ENCODE measurements at regions not wholly inside any gene's neighbourhood (a gene's known extent, or its start where the extent isn't known, plus 50 kb on each side); places are given as distances from the start of the nearest gene placed in this dataset.
"Not testable (repeated sequence)": the region's sequence is repeated elsewhere in the genome, so short reads cannot be mapped to it uniquely, and the experiment has no call there.

GRCh38 chr2:7098816-7099215 is 181.6 kb downstream of the RNF144A start:
- Mint-ChIP-seq H3K36me3 (no peaks in the 10 kb centered on the region), H3K27me3 (ENCODE audit: insufficient read depth, low read depth) (peaks cover 2% of the 10 kb centered on the region), H3K27ac (no peak overlapping the region), H3K9me3 (no peaks in the 10 kb centered on the region), H3K4me3 (no peak overlapping the region), H3K4me1 (peaks cover 18% of the 10 kb centered on the region)
- Histone ChIP-seq H3K36me3 (no peaks in the 10 kb centered on the region), H3F3A (ENCODE audit: low read depth) (no peaks in the 10 kb centered on the region), H3K9ac (no peak overlapping the region), H3K4me2 (no peak overlapping the region), H3K27ac (no peak overlapping the region), H3K9me3 (ENCODE audit: low read depth) (no peaks in the 10 kb centered on the region), H3K27me3 (peaks cover 11% of the 10 kb centered on the region), H2AFZ (replicated peaks) (no peak overlapping the region), H3K4me3 (no peak overlapping the region), H3K4me1 (peaks cover 4% of the 10 kb centered on the region), H3K79me2 (ENCODE audit: low read depth) (no peaks in the 10 kb centered on the region), H4K20me1 (ENCODE audit: low read depth) (no peaks in the 10 kb centered on the region)
- TF ChIP-seq EZH2phosphoT487 (IDR thresholded peaks at IDR 0.05) (no peak), CTCF (IDR thresholded peaks at IDR 0.05) (no peak), EZH2 (IDR thresholded peaks at IDR 0.05) (no peak)
- DNase-seq (ENCODE audit: low spot score) = no peak

- not testable (repeated sequence) for H3K27me3 Mint-ChIP-seq (ENCODE audit: insufficient read depth, low read depth); H3K9ac ChIP-seq; H3K4me3 ChIP-seq; H3K9me3 Mint-ChIP-seq; H3K9me3 ChIP-seq (ENCODE audit: low read depth); H3K4me2 ChIP-seq; H3K27ac Mint-ChIP-seq; H4K20me1 ChIP-seq (ENCODE audit: low read depth); H3K4me1 ChIP-seq; DNase-seq (ENCODE audit: low spot score); H2AFZ ChIP-seq (replicated peaks); H3K4me3 Mint-ChIP-seq; H3K79me2 ChIP-seq (ENCODE audit: low read depth); H3F3A ChIP-seq (ENCODE audit: low read depth); H3K36me3 ChIP-seq; H3K27ac ChIP-seq; H3K36me3 Mint-ChIP-seq
- H3K27me3 ChIP-seq = peaks cover 11% of the 10 kb centered on the region
- H3K4me1 Mint-ChIP-seq = peaks cover 16% of the 10 kb centered on the region
These were observed 182.5 kb downstream of the RNF144A start for GRCh38 chr2:7099687-7100086.

GRCh38 chr2:7102826-7103225 is 185.6 kb downstream of the RNF144A start:
- Mint-ChIP-seq H3K4me3 (no peak overlapping the region), H3K9me3 (no peaks in the 10 kb centered on the region), H3K27me3 (ENCODE audit: insufficient read depth, low read depth) (peaks cover 2% of the 10 kb centered on the region), H3K36me3 (peaks cover 3% of the 10 kb centered on the region), H3K4me1 (peaks cover 8% of the 10 kb centered on the region), H3K27ac (no peak overlapping the region)
- no peak for DNase-seq (ENCODE audit: low spot score)
- H3K79me2 ChIP-seq (ENCODE audit: low read depth) = no peaks in the 10 kb centered on the region
- H3K4me1 ChIP-seq = peaks cover under 1% of the 10 kb centered on the region
- H3K27me3 ChIP-seq = no peaks in the 10 kb centered on the region
- H3K36me3 ChIP-seq = no peaks in the 10 kb centered on the region
- H3K9me3 ChIP-seq (ENCODE audit: low read depth) = no peaks in the 10 kb centered on the region
- TF ChIP-seq CTCF (IDR thresholded peaks at IDR 0.05) = no peak
- TF ChIP-seq EZH2phosphoT487 (IDR thresholded peaks at IDR 0.05) = no peak
- no peak for TF ChIP-seq EZH2 (IDR thresholded peaks at IDR 0.05)
- H3K4me2 ChIP-seq = no peak overlapping the region
- no peaks in the 10 kb centered on the region for H3F3A ChIP-seq (ENCODE audit: low read depth)
- no peak overlapping the region for H3K9ac ChIP-seq
- no peak overlapping the region for H3K27ac ChIP-seq
- H2AFZ ChIP-seq (replicated peaks) = no peak overlapping the region
- no peaks in the 10 kb centered on the region for H4K20me1 ChIP-seq (ENCODE audit: low read depth)
- H3K4me3 ChIP-seq = no peak overlapping the region

GRCh38 chr2:7108792-7109532 is 191.8 kb downstream of the RNF144A start:
- peak overlapping the region; percentile 94 for H3K27ac Mint-ChIP-seq
- Histone ChIP-seq H3K27ac (no peak overlapping the region), H3K36me3 (no peaks in the 10 kb centered on the region), H3F3A (ENCODE audit: low read depth) (peaks cover 6% of the 10 kb centered on the region), H4K20me1 (ENCODE audit: low read depth) (no peaks in the 10 kb centered on the region), H3K4me3 (no peak overlapping the region), H3K4me1 (peaks cover 8% of the 10 kb centered on the region), H3K4me2 (no peak overlapping the region), H3K79me2 (ENCODE audit: low read depth) (no peaks in the 10 kb centered on the region), H3K9ac (no peak overlapping the region), H3K27me3 (no peaks in the 10 kb centered on the region), H3K9me3 (ENCODE audit: low read depth) (no peaks in the 10 kb centered on the region), H2AFZ (replicated peaks) (no peak overlapping the region)
- peaks cover 2% of the 10 kb centered on the region for H3K27me3 Mint-ChIP-seq (ENCODE audit: insufficient read depth, low read depth)
- peaks cover 5% of the 10 kb centered on the region for H3K36me3 Mint-ChIP-seq
- no peak for TF ChIP-seq EZH2phosphoT487 (IDR thresholded peaks at IDR 0.05)
- TF ChIP-seq CTCF (IDR thresholded peaks at IDR 0.05) = no peak
- no peak for TF ChIP-seq EZH2 (IDR thresholded peaks at IDR 0.05)
- DNase-seq (ENCODE audit: low spot score) = no peak
- H3K4me3 Mint-ChIP-seq = no peak overlapping the region
- H3K9me3 Mint-ChIP-seq = peaks cover 6% of the 10 kb centered on the region
- peaks cover 23% of the 10 kb centered on the region for H3K4me1 Mint-ChIP-seq
